ENCODE measurements at regions not wholly inside any gene's neighbourhood (a gene's known extent, or its start where the extent isn't known, plus 50 kb on each side); places are given as distances from the start of the nearest gene placed in this dataset.

DNA sequence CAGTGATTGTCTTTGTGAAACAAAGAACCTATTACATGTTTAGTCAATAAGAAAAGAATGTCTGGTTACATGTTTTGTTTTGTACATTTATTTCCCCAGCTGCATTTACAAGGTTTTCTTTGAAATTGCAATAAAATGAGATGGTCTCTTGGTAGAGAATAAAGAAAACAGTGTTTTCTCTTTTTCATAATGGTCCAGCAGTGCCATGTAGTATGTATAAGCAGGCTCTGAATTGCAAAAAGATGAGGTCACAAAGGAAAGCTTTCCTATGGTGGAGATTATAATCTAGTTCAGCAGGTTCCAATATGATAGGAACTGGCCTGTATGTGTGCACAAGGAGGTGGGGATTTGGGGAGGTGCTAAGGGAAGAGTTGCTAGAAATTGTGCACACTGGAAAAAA lies 1417.3 kb downstream of the STIM2 start:
- TF ChIP-seq GATA2 (IDR thresholded peaks at IDR 0.05; ENCODE audit: low read depth, low read length) (no peak), GATA3 (IDR thresholded peaks at IDR 0.05; ENCODE audit: low read depth, low read length) (no peak)

Measured in SH-SY5Y (cell line).